ENCODE measurements at regions not wholly inside any gene's neighbourhood (a gene's known extent, or its start where the extent isn't known, plus 50 kb on each side); places are given as distances from the start of the nearest gene placed in this dataset.

DNA sequence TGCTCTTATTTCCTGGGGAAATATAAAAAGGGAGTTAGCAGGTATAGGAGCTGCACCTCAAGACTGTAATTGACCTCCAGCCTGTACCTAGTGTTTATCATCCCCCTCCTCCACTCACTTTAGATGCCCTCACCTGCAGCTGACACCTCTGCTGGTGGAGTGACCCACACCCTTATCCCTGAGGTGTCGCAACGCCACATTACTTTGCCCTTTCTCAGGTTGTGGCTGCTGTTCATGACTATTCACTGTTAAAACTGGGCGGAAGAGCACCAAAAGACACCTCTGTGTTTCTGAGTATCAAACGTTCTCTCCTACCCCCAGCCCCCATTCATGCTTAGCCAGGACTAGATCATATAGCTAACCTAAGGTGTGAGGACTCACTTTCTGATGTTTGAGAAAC, 101.5 kb upstream of the ADAMTS3 start:
- Histone ChIP-seq H3K27ac (no peak overlapping the region), H3K36me3 (no peaks in the 10 kb centered on the region), H3K27me3 (no peaks in the 10 kb centered on the region), H3K4me3 (no peak overlapping the region), H3K9me3 (no peaks in the 10 kb centered on the region), H3K4me1 (no peaks in the 10 kb centered on the region)
- DNase-seq, result no peak
- TF ChIP-seq POLR2A (IDR thresholded peaks at IDR 0.05), result no peak
- TF ChIP-seq, protein P1, sequence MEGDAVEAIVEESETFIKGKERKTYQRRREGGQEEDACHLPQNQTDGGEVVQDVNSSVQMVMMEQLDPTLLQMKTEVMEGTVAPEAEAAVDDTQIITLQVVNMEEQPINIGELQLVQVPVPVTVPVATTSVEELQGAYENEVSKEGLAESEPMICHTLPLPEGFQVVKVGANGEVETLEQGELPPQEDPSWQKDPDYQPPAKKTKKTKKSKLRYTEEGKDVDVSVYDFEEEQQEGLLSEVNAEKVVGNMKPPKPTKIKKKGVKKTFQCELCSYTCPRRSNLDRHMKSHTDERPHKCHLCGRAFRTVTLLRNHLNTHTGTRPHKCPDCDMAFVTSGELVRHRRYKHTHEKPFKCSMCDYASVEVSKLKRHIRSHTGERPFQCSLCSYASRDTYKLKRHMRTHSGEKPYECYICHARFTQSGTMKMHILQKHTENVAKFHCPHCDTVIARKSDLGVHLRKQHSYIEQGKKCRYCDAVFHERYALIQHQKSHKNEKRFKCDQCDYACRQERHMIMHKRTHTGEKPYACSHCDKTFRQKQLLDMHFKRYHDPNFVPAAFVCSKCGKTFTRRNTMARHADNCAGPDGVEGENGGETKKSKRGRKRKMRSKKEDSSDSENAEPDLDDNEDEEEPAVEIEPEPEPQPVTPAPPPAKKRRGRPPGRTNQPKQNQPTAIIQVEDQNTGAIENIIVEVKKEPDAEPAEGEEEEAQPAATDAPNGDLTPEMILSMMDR (IDR thresholded peaks at IDR 0.05), result no peak

DNA sequence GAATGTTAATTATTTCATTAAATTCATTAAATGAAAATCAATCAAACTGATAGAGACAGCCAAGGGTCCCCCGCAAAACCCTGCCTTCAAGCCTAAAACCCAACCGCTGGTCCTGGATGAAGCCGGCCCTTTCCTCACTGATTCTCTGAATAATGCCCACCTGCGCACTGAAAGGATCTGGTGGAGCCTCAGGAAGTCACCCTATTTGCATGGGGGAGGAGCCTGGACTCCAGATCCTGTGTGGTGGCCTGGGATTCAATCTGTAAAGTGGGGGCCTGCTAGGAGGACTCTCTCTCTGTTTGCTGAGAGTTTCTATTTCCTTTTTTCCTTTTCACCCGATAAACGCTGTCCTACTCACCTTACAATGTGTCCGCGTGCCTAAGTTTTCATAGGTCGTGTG, 97.9 kb upstream of the ADAMTS3 start:
- no peak overlapping the region for H3K27ac ChIP-seq
- no peaks in the 10 kb centered on the region for H3K4me1 ChIP-seq
- H3K4me3 ChIP-seq, result no peak overlapping the region
- H3K27me3 ChIP-seq, result no peaks in the 10 kb centered on the region
- no peaks in the 10 kb centered on the region for H3K9me3 ChIP-seq
- no peak for DNase-seq
- TF ChIP-seq POLR2A (IDR thresholded peaks at IDR 0.05), result no peak
- TF ChIP-seq, protein P1 (IDR thresholded peaks at IDR 0.05), result no peak
- no peaks in the 10 kb centered on the region for H3K36me3 ChIP-seq

DNA sequence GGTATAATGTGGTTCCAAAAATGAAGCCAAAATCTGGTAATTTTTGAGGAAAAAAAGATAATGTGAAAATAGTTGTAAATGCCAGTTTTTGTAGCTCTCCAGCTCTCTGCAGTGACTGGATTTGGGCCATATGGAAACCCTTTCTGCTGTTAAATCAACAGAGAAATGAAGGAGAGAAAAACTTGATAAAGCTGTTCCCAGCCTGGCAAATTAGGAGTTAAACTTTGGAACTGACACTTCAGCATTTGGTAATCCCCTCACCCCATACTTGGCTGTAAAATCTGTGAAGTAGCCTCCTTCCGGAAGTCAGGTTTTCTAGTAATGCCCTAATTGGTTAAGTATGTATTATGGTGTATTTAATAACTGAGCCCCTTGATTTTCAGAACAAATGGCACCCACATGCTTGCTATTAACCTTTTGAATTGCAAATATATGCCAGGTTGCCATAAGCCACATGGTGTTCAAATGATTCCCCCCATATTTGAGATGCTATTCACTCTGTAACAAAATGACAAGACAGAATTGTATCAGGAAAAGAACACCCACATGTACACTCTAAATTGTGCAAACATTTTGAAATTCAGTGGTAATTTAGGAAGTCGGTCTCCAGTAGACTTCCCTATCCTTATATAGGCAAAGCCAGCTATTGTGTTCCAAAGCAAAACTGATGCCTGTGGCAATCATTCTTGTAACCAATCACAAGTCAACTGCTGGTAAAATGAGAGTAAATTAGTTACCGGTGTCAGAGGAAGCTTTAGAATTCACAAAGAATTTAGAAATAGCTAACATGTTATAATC, 96.3 kb upstream of the ADAMTS3 start:
- Histone ChIP-seq H3K27ac (no peak overlapping the region), H3K36me3 (no peaks in the 10 kb centered on the region), H3K9me3 (no peaks in the 10 kb centered on the region), H3K4me1 (no peaks in the 10 kb centered on the region), H3K4me3 (no peak overlapping the region), H3K27me3 (no peaks in the 10 kb centered on the region)
- TF ChIP-seq, protein P1 (IDR thresholded peaks at IDR 0.05), result no peak
- no peak for TF ChIP-seq POLR2A (IDR thresholded peaks at IDR 0.05)
- DNase-seq, result no peak

DNA sequence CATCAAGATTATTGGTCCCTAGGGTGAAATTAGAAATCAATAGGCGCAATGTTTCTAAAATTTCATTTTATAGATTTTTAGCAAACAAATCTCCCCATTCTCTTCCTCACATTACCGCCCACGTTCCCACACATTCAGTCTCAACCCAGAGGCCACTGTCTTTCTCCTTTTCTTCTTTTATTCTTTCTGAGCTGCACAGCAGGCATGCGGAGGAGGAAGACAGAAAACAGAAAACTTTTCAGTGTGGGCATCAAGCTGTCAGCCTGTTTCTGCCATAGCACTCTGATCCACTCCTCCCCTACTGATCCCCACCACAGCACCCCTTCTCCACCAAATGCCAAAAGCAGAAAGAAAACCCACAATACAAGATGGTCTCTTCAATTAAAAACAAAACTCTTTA, 94.8 kb upstream of the ADAMTS3 start:
- no peaks in the 10 kb centered on the region for H3K9me3 ChIP-seq
- TF ChIP-seq POLR2A (IDR thresholded peaks at IDR 0.05), result no peak
- TF ChIP-seq, protein P1 (IDR thresholded peaks at IDR 0.05), result no peak
- DNase-seq, result no peak
- H3K4me3 ChIP-seq, result no peak overlapping the region
- no peaks in the 10 kb centered on the region for H3K4me1 ChIP-seq
- H3K27me3 ChIP-seq, result no peaks in the 10 kb centered on the region
- no peaks in the 10 kb centered on the region for H3K36me3 ChIP-seq
- H3K27ac ChIP-seq, result no peak overlapping the region

DNA sequence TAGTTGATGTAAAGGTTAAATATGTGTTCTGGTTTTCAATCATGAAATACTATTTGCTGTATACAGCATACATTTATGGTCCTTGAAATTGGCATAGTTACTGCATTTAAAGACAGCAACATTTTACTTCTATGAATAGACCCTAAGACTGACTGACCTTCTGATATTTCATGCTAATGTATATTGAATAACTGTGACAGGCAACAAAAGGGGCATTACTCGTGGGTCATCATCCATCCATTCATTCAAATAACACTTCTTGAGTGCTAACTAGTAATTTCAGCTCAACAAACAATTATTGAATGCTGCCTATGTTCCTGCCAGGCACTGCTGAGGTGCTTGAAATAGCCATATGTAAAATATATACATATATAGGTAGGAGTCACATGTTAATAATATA, 92.8 kb upstream of the ADAMTS3 start:
- H3K36me3 ChIP-seq, result no peaks in the 10 kb centered on the region
- no peaks in the 10 kb centered on the region for H3K4me1 ChIP-seq
- H3K4me3 ChIP-seq, result no peak overlapping the region
- H3K27me3 ChIP-seq, result no peaks in the 10 kb centered on the region
- no peak for TF ChIP-seq POLR2A (IDR thresholded peaks at IDR 0.05)
- TF ChIP-seq, protein P1 (IDR thresholded peaks at IDR 0.05), result no peak
- no peak overlapping the region for H3K27ac ChIP-seq
- no peak for DNase-seq
- H3K9me3 ChIP-seq, result no peaks in the 10 kb centered on the region

Data from Peyer's patch (tissue), 4 donors.